Osteoblast (primary cell): ENCODE measurements at regions not wholly inside any gene's neighbourhood (a gene's known extent, or its start where the extent isn't known, plus 50 kb on each side); places are given as distances from the start of the nearest gene placed in this dataset.
A peak's percentile ranks its signal among the peaks of the same experiment; 100 is the strongest.

Experiments used
- DNase-seq: peaks from one replicate; pipeline ENCODE4 v3.0.0; 2011; ENCODE audit warnings: low spot score, mixed read lengths; ENCODE audit not compliant: insufficient read length; ENCODE audit errors: missing footprints
- H2AFZ ChIP-seq: 2 replicates; pipeline ENCODE4 v1.6.0; 2011; ENCODE audit warnings: mild to moderate bottlenecking, low read length
- H3K27ac ChIP-seq: 2 replicates; pipeline ENCODE4 v1.5.1; 2011; ENCODE audit warnings: mild to moderate bottlenecking, low read depth, low read length, moderate library complexity
- H3K27me3 ChIP-seq: 2 replicates; pipeline ENCODE4 v1.6.0; 2012; ENCODE audit warnings: mild to moderate bottlenecking, control low read depth, inconsistent platforms, low read length, moderate library complexity; ENCODE audit not compliant: insufficient read depth
- H3K36me3 ChIP-seq: 2 replicates; pipeline ENCODE4 v1.5.1; 2011; ENCODE audit warnings: mild to moderate bottlenecking, low read length, control low read depth, moderate library complexity; ENCODE audit not compliant: insufficient read depth
- H3K4me1 ChIP-seq: 2 replicates; pipeline ENCODE4 v1.5.1; 2011; ENCODE audit warnings: mild to moderate bottlenecking, low read length, control low read depth, moderate library complexity; ENCODE audit not compliant: insufficient read depth
- H3K4me2 ChIP-seq: 2 replicates; pipeline ENCODE4 v1.6.0; 2011; ENCODE audit warnings: mild to moderate bottlenecking, low read length; ENCODE audit not compliant: insufficient read depth
- H3K4me3 ChIP-seq: fragments of 200-600 bp; sonication (generic); 3 replicates; pipeline ENCODE4 v1.5.1; 2012; ENCODE audit warnings: mild to moderate bottlenecking, low read length, inconsistent platforms; ENCODE audit not compliant: insufficient read depth
- H3K79me2 ChIP-seq: 2 replicates; pipeline ENCODE4 v1.6.0; 2012; ENCODE audit warnings: mild to moderate bottlenecking, low read length, control low read depth, inconsistent platforms; ENCODE audit not compliant: insufficient read depth
- H3K9me3 ChIP-seq: 2 replicates; pipeline ENCODE4 v1.5.1; 2011; ENCODE audit warnings: low read depth, low read length, control low read depth
- H4K20me1 ChIP-seq: 2 replicates; pipeline ENCODE4 v1.6.0; 2012; ENCODE audit warnings: mild to moderate bottlenecking, low read length, control low read depth; ENCODE audit not compliant: insufficient read depth
- TF ChIP-seq, protein P1 (sequence below): IDR thresholded peaks from 2 replicates; pipeline ENCODE4 v1.5.1; 2011; ENCODE audit warnings: mild to moderate bottlenecking, low read depth, low read length, moderate library complexity; ENCODE audit errors: extremely low read depth

DNA sequence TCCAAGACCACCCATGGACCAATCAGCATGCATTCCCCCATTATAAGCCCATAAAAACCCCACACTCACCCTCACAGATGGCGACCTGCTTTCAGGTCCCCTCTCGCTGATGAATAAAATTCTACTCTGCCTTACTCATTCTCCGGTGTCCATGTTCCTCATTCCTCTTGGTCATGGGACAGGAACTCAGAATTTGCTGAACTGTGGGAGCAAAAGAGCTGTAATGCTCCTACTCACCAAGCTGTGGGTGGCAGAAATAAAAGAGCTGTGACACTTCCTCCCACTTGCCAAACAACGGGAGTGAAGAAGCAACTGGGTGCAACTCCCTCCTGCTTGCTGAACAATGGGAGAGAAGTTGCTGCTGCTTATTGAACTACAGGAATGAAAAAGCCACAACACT, 168.5 kb upstream of the PCDH18 start:
- no peak overlapping the region for H3K27ac ChIP-seq
- H3K9me3 ChIP-seq = no peaks in the 10 kb centered on the region
- H4K20me1 ChIP-seq = no peaks in the 10 kb centered on the region
- H3K4me1 ChIP-seq = peaks cover 3% of the 10 kb centered on the region
- no peak overlapping the region for H3K4me3 ChIP-seq
- H3K27me3 ChIP-seq = no peaks in the 10 kb centered on the region
- TF ChIP-seq, protein P1, sequence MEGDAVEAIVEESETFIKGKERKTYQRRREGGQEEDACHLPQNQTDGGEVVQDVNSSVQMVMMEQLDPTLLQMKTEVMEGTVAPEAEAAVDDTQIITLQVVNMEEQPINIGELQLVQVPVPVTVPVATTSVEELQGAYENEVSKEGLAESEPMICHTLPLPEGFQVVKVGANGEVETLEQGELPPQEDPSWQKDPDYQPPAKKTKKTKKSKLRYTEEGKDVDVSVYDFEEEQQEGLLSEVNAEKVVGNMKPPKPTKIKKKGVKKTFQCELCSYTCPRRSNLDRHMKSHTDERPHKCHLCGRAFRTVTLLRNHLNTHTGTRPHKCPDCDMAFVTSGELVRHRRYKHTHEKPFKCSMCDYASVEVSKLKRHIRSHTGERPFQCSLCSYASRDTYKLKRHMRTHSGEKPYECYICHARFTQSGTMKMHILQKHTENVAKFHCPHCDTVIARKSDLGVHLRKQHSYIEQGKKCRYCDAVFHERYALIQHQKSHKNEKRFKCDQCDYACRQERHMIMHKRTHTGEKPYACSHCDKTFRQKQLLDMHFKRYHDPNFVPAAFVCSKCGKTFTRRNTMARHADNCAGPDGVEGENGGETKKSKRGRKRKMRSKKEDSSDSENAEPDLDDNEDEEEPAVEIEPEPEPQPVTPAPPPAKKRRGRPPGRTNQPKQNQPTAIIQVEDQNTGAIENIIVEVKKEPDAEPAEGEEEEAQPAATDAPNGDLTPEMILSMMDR = no peak
- H3K79me2 ChIP-seq = no peaks in the 10 kb centered on the region
- DNase-seq = no peak
- no peak overlapping the region for H2AFZ ChIP-seq
- no peak overlapping the region for H3K4me2 ChIP-seq
- no peaks in the 10 kb centered on the region for H3K36me3 ChIP-seq

DNA sequence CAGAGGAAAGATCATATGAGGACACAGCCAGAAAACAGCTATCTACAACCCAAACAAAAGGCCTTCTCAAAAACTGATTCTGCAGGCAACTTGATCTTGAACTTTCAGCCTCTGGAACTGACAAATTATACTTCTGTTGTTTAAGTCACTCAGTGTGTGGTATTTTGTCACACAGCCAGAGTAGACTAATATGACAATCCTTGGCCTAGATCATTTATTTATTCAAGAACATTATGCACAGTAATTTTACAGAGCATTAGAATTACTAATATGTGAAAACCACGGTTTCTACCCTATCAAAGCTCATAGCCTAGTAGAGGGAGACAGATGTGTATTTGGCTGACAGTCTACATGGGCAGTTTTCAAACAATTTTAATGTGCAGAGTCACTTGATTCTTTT, 167.8 kb upstream of the PCDH18 start:
- Histone ChIP-seq H3K4me1 (no peaks in the 10 kb centered on the region), H3K4me2 (no peak overlapping the region), H3K4me3 (no peak overlapping the region), H3K79me2 (no peaks in the 10 kb centered on the region), H4K20me1 (no peaks in the 10 kb centered on the region), H3K27ac (no peak overlapping the region), H3K27me3 (no peaks in the 10 kb centered on the region), H3K36me3 (no peaks in the 10 kb centered on the region), H3K9me3 (no peaks in the 10 kb centered on the region), H2AFZ (peak overlapping the region; percentile 45)
- TF ChIP-seq, protein P1 = no peak
- no peak for DNase-seq

DNA sequence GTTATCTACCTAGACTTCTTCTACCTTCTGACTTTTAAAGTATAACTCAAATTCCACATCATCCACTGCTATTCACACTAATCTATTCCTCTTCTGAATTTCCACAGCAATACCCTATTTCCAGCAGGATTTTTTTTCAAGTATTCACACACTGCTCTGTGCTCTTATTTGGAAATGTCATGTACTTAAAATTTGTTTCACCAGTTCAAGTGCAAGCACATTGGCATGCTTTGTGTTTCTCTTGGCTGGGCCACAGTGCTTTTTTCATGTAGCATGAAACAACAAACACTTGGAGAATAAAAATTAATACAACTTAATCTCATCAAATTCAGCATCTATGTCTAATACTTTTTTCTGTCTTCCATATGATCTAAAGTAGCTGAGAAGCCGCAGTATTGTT, 161.8 kb upstream of the PCDH18 start:
- Histone ChIP-seq H2AFZ (no peak overlapping the region), H3K36me3 (no peaks in the 10 kb centered on the region), H3K4me3 (no peak overlapping the region), H3K27ac (no peak overlapping the region), H3K4me1 (no peaks in the 10 kb centered on the region), H3K27me3 (no peaks in the 10 kb centered on the region), H3K79me2 (no peaks in the 10 kb centered on the region), H4K20me1 (no peaks in the 10 kb centered on the region), H3K4me2 (no peak overlapping the region), H3K9me3 (no peaks in the 10 kb centered on the region)
- DNase-seq = no peak
- TF ChIP-seq, protein P1 = no peak

DNA sequence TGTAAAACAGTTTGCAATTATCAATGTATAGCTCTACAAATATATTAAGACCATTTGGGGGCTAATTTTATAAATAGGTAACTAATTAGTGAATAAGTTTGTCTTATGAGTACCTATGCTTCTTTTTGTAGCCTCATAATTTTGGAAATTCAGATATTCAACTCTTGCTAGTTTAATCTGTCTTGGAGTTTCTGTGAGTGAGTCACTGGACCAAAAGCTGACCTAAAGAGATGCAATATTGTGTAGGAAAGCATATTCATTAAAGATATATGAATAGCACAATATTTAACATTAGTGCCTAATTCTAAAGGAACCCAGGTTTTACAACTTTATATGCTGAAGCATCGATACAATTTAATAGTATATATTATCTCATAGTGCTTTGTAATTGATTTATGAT, 161.3 kb upstream of the PCDH18 start:
- DNase-seq = peak; percentile 49
- no peak overlapping the region for H2AFZ ChIP-seq

More for the DNA sequence above, 161.3 kb upstream of the PCDH18 start:
- H4K20me1 ChIP-seq = no peaks in the 10 kb centered on the region
- H3K9me3 ChIP-seq = no peaks in the 10 kb centered on the region
- H3K36me3 ChIP-seq = no peaks in the 10 kb centered on the region
- no peaks in the 10 kb centered on the region for H3K4me1 ChIP-seq
- H3K27ac ChIP-seq = no peak overlapping the region
- no peak overlapping the region for H3K4me2 ChIP-seq
- no peaks in the 10 kb centered on the region for H3K79me2 ChIP-seq
- no peak overlapping the region for H3K4me3 ChIP-seq
- no peaks in the 10 kb centered on the region for H3K27me3 ChIP-seq
- TF ChIP-seq, protein P1 = no peak
